ENCODE measurements at regions not wholly inside any gene's neighbourhood (a gene's known extent, or its start where the extent isn't known, plus 50 kb on each side); places are given as distances from the start of the nearest gene placed in this dataset.
A peak's percentile ranks its signal among the peaks of the same experiment; 100 is the strongest.

DNA sequence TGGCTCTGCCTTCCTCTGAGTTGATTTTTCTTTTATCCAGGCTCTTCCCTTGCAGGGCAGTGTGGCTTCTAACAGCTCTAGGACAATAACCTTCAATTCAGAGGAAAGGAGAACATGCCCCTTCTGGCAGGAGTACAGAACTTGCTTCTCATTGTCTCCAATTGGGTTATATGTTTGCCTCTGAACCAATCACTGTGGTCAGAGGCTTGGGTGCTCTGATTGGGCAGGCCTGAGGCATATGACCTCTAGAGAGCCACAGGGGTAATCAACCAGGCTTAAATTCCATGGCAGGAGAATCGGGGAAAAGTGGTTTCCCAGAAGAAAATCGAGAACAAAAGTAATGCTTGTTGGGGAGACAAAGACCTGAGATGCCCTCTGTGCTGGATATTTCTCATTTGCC lies 240.0 kb downstream of the REEP3 start:
- H3K36me3 ChIP-seq (ENCODE audit: control insufficient read depth in 2 of 2, insufficient read depth in 1 of 2, low read length in 2 of 2) = no peaks in the 10 kb centered on the region
- no peaks in the 10 kb centered on the region for H3K9me3 ChIP-seq (ENCODE audit: control insufficient read depth, insufficient read depth, low read depth, low read length)
- POLR2A ChIA-PET = no interaction called here
- no peak overlapping the region for H3K27ac ChIP-seq (ENCODE audit: extremely low read depth, low read depth, low read length)
- no peak for TF ChIP-seq ZNF416 (tag by site-specific recombination; IDR thresholded peaks at IDR 0.05)
- no peak for TF ChIP-seq ZBTB10 (tag by site-specific recombination; IDR thresholded peaks at IDR 0.05)
- TF ChIP-seq ZNF777 (tag by site-specific recombination; IDR thresholded peaks at IDR 0.05; ENCODE audit: borderline replicate concordance) = no peak
- TF ChIP-seq ZNF391 (tag by site-specific recombination; IDR thresholded peaks at IDR 0.05; ENCODE audit: borderline replicate concordance, low read depth) = no peak
- TF ChIP-seq ZNF645 (tag by site-specific recombination; IDR thresholded peaks at IDR 0.05) = no peak
- no peak for TF ChIP-seq ZNF366 (tag by site-specific recombination; conservative IDR thresholded peaks at IDR 0.05)
- TF ChIP-seq ZNF830 (tag by site-specific recombination; IDR thresholded peaks at IDR 0.05; ENCODE audit: low read depth) = no peak
- no peak for TF ChIP-seq IKZF3 (tag by site-specific recombination; IDR thresholded peaks at IDR 0.05)
- TF ChIP-seq ZBTB20 (tag by site-specific recombination; IDR thresholded peaks at IDR 0.05) = no peak
- no peak for TF ChIP-seq KLF16 (tag by site-specific recombination; IDR thresholded peaks at IDR 0.05)
- TF ChIP-seq OSR2 (tag by site-specific recombination; IDR thresholded peaks at IDR 0.05) = no peak
- TF ChIP-seq, protein P1, sequence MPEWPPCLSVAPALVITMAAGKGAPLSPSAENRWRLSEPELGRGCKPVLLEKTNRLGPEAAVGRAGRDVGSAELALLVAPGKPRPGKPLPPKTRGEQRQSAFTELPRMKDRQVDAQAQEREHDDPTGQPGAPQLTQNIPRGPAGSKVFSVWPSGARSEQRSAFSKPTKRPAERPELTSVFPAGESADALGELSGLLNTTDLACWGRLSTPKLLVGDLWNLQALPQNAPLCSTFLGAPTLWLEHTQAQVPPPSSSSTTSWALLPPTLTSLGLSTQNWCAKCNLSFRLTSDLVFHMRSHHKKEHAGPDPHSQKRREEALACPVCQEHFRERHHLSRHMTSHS (tag by site-specific recombination; IDR thresholded peaks at IDR 0.05) = no peak
- no peak for TF ChIP-seq ZNF670 (tag by site-specific recombination; IDR thresholded peaks at IDR 0.05; ENCODE audit: low read depth)
- no peak for TF ChIP-seq ZNF16 (tag by site-specific recombination; IDR thresholded peaks at IDR 0.05; ENCODE audit: low read depth)
- no peaks in the 10 kb centered on the region for H3K4me1 ChIP-seq (ENCODE audit: control insufficient read depth, insufficient read depth, low read length)
- no peak overlapping the region for H3K4me3 ChIP-seq (ENCODE audit: low read depth, low read length)
- CTCF ChIA-PET = interaction anchor here (0.6 to 1.0 kb wide), 2 partner anchors 574 to 595 kb away, joined by 3 read pairs; no protein-coding TSS in a partner anchor

- no peak for TF ChIP-seq ZNF830 (tag by site-specific recombination; IDR thresholded peaks at IDR 0.05; ENCODE audit: low read depth)
- TF ChIP-seq SCRT2 (tag by site-specific recombination; IDR thresholded peaks at IDR 0.05) = 0 out of 2 replicates have a peak, but pooled peaks have one; percentile 21
- Histone ChIP-seq H3K9me3 (ENCODE audit: control insufficient read depth, insufficient read depth, low read depth, low read length) (no peaks in the 10 kb centered on the region), H3K4me1 (ENCODE audit: control insufficient read depth, insufficient read depth, low read length) (no peaks in the 10 kb centered on the region), H3K4me3 (ENCODE audit: low read depth, low read length) (no peak overlapping the region), H3K27ac (ENCODE audit: extremely low read depth, low read depth, low read length) (no peak overlapping the region), H3K36me3 (ENCODE audit: control insufficient read depth in 2 of 2, insufficient read depth in 1 of 2, low read length in 2 of 2) (no peaks in the 10 kb centered on the region)
- ChIA-PET POLR2A (no interaction called here), CTCF (interaction anchor here (0.7 to 2.1 kb wide), 3 partner anchors 9 to 597 kb away, joined by 3 to 7 read pairs (median 4); no protein-coding TSS in a partner anchor)
These were observed 242.5 kb downstream of the REEP3 start for GRCh38 chr10:63763744-63764143.

DNA sequence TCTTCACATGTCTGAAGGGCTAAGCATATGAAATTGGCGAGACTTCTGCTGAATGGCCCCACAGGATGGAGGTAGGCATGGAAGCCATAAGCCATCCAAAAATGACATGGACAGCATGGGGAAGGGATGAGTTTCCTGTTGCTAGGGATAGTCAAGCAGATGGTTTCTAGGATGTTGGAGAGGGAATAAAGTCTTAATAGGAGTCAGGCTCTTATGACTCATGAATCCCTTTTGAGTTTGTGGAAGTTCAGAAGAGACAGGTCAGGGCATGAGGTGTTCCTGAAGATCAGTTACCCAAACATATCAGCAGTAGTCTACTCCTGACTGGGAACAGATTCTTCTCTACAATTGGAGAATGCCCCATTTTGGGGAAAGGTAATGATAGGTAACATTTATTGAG lies 243.9 kb downstream of the REEP3 start:
- POLR2A ChIA-PET = no interaction called here
- Histone ChIP-seq H3K36me3 (ENCODE audit: control insufficient read depth in 2 of 2, insufficient read depth in 1 of 2, low read length in 2 of 2) (no peaks in the 10 kb centered on the region), H3K4me1 (ENCODE audit: control insufficient read depth, insufficient read depth, low read length) (no peaks in the 10 kb centered on the region), H3K4me3 (ENCODE audit: low read depth, low read length) (no peak overlapping the region), H3K9me3 (ENCODE audit: control insufficient read depth, insufficient read depth, low read depth, low read length) (no peaks in the 10 kb centered on the region), H3K27ac (ENCODE audit: extremely low read depth, low read depth, low read length) (no peak overlapping the region)
- TF ChIP-seq GFI1B (tag by site-specific recombination; IDR thresholded peaks at IDR 0.05) (no peak), ZNF2 (tag by site-specific recombination; IDR thresholded peaks at IDR 0.05) (no peak), OVOL3 (tag by site-specific recombination; IDR thresholded peaks at IDR 0.05) (no peak), ZFP41 (tag by site-specific recombination; IDR thresholded peaks at IDR 0.05; ENCODE audit: borderline replicate concordance) (no peak), ZNF292 (tag by site-specific recombination; IDR thresholded peaks at IDR 0.05; ENCODE audit: borderline replicate concordance, low read depth) (no peak), ZNF433 (tag by site-specific recombination; IDR thresholded peaks at IDR 0.05; ENCODE audit: low read depth) (no peak)
- CTCF ChIA-PET = interaction anchor here (0.7 to 5.6 kb wide), 4 partner anchors 44 to 598 kb away, joined by 3 to 68 read pairs (median 6); no protein-coding TSS in a partner anchor
